OCI-LY7 (cell line): ENCODE measurements at regions not wholly inside any gene's neighbourhood (a gene's known extent, or its start where the extent isn't known, plus 50 kb on each side); places are given as distances from the start of the nearest gene placed in this dataset.
"Not testable (repeated sequence)": the region's sequence is repeated elsewhere in the genome, so short reads cannot be mapped to it uniquely, and the experiment has no call there.

Experiments
- BruUV-seq: library from RNA; stranded (reverse); fragments of 400-500 nt; replicated peaks from 2 replicates; lab custom pipeline; 2021; lab: Mats Ljungman, UMichigan
- CTCF ChIA-PET: fragments of 300-600 bp; sonication (Branson Sonifier 250); formaldehyde crosslinking; loops from one replicate; lab custom pipeline; 2022; ENCODE audit warnings: antibody characterized with exemption; ENCODE audit not compliant: unreplicated experiment; lab: Charles Lee
- POLR2A ChIA-PET: fragments of 300-600 bp; sonication (Branson Sonifier 250); formaldehyde crosslinking; loops from one replicate; lab custom pipeline; 2022; ENCODE audit warnings: antibody characterized with exemption; lab: Charles Lee
- DNase-seq: peaks from one replicate; pipeline ENCODE4 v3.0.0-alpha.2; 2015; ENCODE audit warnings: low spot score
- H2AFZ ChIP-seq: fragments of 200-600 bp; sonication (generic), shearing (Covaris generic); 2 replicates; pipeline ENCODE4 v1.6.1; 2014; ENCODE audit warnings: mild to moderate bottlenecking, antibody characterized with exemption, low read length, moderate library complexity
- H3K27ac ChIP-seq: fragments of 200-600 bp; sonication (generic); 2 replicates; pipeline ENCODE4 v1.5.1; 2014; ENCODE audit warnings: mixed run types, low read depth, mild to moderate bottlenecking, moderate library complexity, low read length, inconsistent platforms; ENCODE audit not compliant: poor library complexity, severe bottlenecking
- H3K36me3 ChIP-seq: fragments of 200-600 bp; sonication (generic); 2 replicates; pipeline ENCODE4 v1.6.1; 2014; ENCODE audit warnings: mild to moderate bottlenecking, antibody characterized with exemption, low read length, moderate library complexity, mixed read lengths; ENCODE audit not compliant: insufficient read depth
- H3K4me1 ChIP-seq: fragments of 200-600 bp; sonication (generic); 2 replicates; pipeline ENCODE4 v1.5.1; 2014; ENCODE audit warnings: mild to moderate bottlenecking, low read length; ENCODE audit not compliant: insufficient read depth, poor library complexity, severe bottlenecking
- H3K4me2 ChIP-seq: fragments of 200-600 bp; sonication (generic); 2 replicates; pipeline ENCODE4 v1.6.1; 2014; ENCODE audit warnings: mild to moderate bottlenecking, low read length
- H3K4me3 ChIP-seq: fragments of 200-600 bp; sonication (generic); 2 replicates; pipeline ENCODE4 v1.5.1; 2014; ENCODE audit warnings: mild to moderate bottlenecking, low read depth, low read length; ENCODE audit not compliant: poor library complexity, severe bottlenecking
- H3K79me2 ChIP-seq: fragments of 200-600 bp; sonication (generic); 2 replicates; pipeline ENCODE4 v1.6.1; 2016; ENCODE audit warnings: low read depth, mild to moderate bottlenecking, low read length, moderate library complexity, mixed read lengths; ENCODE audit not compliant: insufficient read depth
- H3K9me2 ChIP-seq: fragments of 200-600 bp; sonication (generic); 2 replicates; pipeline ENCODE4 v1.6.1; 2016; ENCODE audit warnings: mild to moderate bottlenecking, low read length, mixed read lengths; ENCODE audit not compliant: insufficient read depth
- H3K9me3 ChIP-seq: fragments of 200-600 bp; sonication (generic); 2 replicates; pipeline ENCODE4 v1.6.1; 2014; ENCODE audit warnings: mild to moderate bottlenecking, mixed run types, low read length, mixed read lengths
- H4K20me1 ChIP-seq: fragments of 200-600 bp; sonication (generic); 2 replicates; pipeline ENCODE4 v1.6.1; 2014; ENCODE audit warnings: mild to moderate bottlenecking, antibody characterized with exemption, low read length, moderate library complexity, mixed read lengths; ENCODE audit not compliant: insufficient read depth
- EZH2phosphoT487 ChIP-seq: fragments of 200-600 bp; sonication (generic); IDR thresholded peaks from 2 replicates; pipeline ENCODE4 v1.6.1; 2018; ENCODE audit warnings: low read depth, borderline replicate concordance, mild to moderate bottlenecking, mixed run types, antibody characterized with exemption, low read length, moderate library complexity, mixed read lengths
- intact Hi-C: fragments of 100-400 bp; cut with micrococcal nuclease; formaldehyde crosslinking; loops from one replicate; pipeline ENCODE4 v1.10.0; 2022; ENCODE audit not compliant: unreplicated experiment
- TF ChIP-seq, protein P1 (sequence below): fragments of 200-600 bp; sonication (generic); conservative IDR thresholded peaks from 2 replicates; pipeline ENCODE4 v1.5.1; 2014; ENCODE audit warnings: mild to moderate bottlenecking, antibody characterized with exemption, low read length, moderate library complexity, mixed read lengths

DNA sequence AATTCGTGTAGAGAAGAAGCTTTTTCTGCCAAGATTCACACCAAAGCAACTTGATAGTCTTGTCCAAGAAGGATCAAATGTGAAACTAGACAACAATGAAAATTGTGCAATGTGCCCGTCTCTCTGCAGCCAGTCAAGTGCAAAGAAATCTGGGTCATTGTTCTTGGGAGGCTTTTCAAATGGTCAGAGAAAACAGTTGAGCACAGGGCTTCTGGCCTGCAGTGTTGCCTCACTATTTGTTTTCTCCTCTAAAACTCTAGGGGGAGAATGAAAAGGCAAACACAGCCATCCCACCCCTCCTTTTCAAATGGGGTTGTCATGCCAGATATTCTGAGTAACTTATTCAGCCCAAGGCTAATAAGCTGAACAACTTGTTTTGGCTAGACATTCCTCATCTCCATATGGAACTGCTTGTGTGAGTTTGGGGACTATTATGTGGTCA is 417.6 kb upstream of the CDIN1 start:
- no peak for DNase-seq
- intact Hi-C loops, result no loop called here
- H3K9me2 ChIP-seq, result no peaks in the 10 kb centered on the region
- CTCF ChIA-PET, result no interaction called here
- H4K20me1 ChIP-seq, result no peaks in the 10 kb centered on the region; the same call in 1 of the 2 replicates
- TF ChIP-seq, protein P1, sequence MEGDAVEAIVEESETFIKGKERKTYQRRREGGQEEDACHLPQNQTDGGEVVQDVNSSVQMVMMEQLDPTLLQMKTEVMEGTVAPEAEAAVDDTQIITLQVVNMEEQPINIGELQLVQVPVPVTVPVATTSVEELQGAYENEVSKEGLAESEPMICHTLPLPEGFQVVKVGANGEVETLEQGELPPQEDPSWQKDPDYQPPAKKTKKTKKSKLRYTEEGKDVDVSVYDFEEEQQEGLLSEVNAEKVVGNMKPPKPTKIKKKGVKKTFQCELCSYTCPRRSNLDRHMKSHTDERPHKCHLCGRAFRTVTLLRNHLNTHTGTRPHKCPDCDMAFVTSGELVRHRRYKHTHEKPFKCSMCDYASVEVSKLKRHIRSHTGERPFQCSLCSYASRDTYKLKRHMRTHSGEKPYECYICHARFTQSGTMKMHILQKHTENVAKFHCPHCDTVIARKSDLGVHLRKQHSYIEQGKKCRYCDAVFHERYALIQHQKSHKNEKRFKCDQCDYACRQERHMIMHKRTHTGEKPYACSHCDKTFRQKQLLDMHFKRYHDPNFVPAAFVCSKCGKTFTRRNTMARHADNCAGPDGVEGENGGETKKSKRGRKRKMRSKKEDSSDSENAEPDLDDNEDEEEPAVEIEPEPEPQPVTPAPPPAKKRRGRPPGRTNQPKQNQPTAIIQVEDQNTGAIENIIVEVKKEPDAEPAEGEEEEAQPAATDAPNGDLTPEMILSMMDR, result no peak
- no peak for TF ChIP-seq EZH2phosphoT487
- POLR2A ChIA-PET, result interaction anchor here (0.7 kb wide), 1 partner anchor 396 kb away, joined by 5 read pairs; no protein-coding TSS in a partner anchor
- H3K79me2 ChIP-seq, result no peaks in the 10 kb centered on the region
- H3K4me2 ChIP-seq, result no peak overlapping the region
- no peak overlapping the region for H3K4me3 ChIP-seq
- no TSS peak for BruUV-seq
- H3K36me3 ChIP-seq, result no peaks in the 10 kb centered on the region
- no peaks in the 10 kb centered on the region for H3K4me1 ChIP-seq
- H2AFZ ChIP-seq, result no peak overlapping the region
- H3K9me3 ChIP-seq, result no peaks in the 10 kb centered on the region
- H3K27ac ChIP-seq, result no peak overlapping the region

DNA sequence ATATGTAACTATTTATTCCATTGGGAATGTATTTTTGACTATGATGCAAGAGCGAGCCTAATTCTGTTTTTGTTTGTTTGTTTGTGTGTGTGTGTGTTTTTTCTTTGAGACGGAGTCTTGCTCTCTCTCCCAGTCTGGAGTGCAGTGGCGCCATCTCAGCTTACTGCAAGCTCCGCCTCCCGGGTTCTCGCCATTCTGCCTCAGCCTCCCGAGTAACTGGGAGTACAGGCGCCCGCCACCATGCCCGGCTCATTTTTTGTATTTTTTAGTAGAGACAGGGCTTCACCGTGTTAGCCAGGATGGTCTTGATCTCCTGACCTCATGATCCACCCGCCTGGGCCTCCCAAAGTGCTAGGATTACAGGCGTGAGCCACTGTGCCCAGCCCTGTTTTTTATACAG is 415.4 kb upstream of the CDIN1 start:
- H3K4me2 ChIP-seq, H3K36me3 ChIP-seq, H4K20me1 ChIP-seq, H3K9me2 ChIP-seq, BruUV-seq, POLR2A ChIA-PET, CTCF ChIA-PET, H3K9me3 ChIP-seq, DNase-seq, H3K79me2 ChIP-seq, H3K4me3 ChIP-seq, H3K27ac ChIP-seq, intact Hi-C loops, H2AFZ ChIP-seq, H3K4me1 ChIP-seq: not testable (repeated sequence)

DNA sequence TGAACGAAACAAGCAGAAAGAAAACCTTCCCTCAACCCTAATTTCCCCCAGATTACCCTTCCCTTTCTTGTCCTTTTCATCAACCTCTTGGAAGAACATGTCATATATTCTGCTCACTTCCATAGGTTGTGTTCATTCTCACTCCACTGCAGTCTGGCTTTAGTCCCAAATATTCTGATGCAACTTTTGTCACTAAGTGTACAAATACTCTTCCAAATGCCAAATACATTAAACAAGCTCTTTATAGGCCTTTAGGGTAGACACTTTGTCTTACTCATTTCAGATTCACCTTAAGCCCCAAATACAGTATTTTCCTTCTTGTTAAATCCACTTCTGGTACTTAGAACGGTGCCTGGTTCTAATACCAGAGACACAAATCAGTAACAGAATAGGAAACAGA is 406.5 kb upstream of the CDIN1 start:
- H3K4me3 ChIP-seq, result no peak overlapping the region
- intact Hi-C loops, result no loop called here
- no TSS peak for BruUV-seq
- POLR2A ChIA-PET, result interaction anchor here (0.6 kb wide), 1 partner anchor 64 kb away, joined by 4 read pairs; no protein-coding TSS in a partner anchor
- no peak overlapping the region for H2AFZ ChIP-seq
- H3K4me1 ChIP-seq, result no peaks in the 10 kb centered on the region
- no peak overlapping the region for H3K4me2 ChIP-seq
- H3K9me3 ChIP-seq, result no peaks in the 10 kb centered on the region
- H3K36me3 ChIP-seq, result no peaks in the 10 kb centered on the region
- no peaks in the 10 kb centered on the region for H4K20me1 ChIP-seq
- DNase-seq, result no peak
- peaks cover 3% of the 10 kb centered on the region; the same call in 1 of the 2 replicates for H3K9me2 ChIP-seq
- TF ChIP-seq, protein P1, result no peak
- TF ChIP-seq EZH2phosphoT487, result no peak
- CTCF ChIA-PET, result no interaction called here
- no peaks in the 10 kb centered on the region for H3K79me2 ChIP-seq
- H3K27ac ChIP-seq, result no peak overlapping the region
